Right lung (tissue), 2 donors: ENCODE measurements at regions not wholly inside any gene's neighbourhood (a gene's known extent, or its start where the extent isn't known, plus 50 kb on each side); places are given as distances from the start of the nearest gene placed in this dataset.
"Not testable (repeated sequence)": the region's sequence is repeated elsewhere in the genome, so short reads cannot be mapped to it uniquely, and the experiment has no call there.

Source experiments
- DNase-seq, 2 donors: peaks; one replicate each; pipeline ENCODE4 v3.0.0-alpha.2; 2013

DNA sequence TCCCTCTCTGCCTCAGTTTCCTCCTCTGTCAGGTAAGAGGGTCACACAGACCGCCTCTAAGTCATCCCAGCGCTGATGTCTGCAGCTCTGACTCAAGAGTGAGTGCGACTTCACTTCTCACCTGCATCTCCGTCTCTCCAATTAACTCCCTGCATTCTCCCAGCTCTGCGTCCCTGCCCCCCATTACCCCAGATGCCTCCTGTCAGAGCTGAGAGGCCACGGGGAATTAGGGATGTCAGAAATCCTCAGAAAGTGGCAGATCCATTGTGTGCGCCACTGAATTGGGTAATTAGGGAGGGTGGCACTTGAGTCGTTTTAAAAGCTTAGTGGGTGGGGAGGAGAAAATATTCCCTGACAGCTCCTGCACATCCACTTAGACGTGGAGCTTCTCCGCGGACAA lies 885.4 kb upstream of the EEF2KMT start:
- no peak for DNase-seq

DNA sequence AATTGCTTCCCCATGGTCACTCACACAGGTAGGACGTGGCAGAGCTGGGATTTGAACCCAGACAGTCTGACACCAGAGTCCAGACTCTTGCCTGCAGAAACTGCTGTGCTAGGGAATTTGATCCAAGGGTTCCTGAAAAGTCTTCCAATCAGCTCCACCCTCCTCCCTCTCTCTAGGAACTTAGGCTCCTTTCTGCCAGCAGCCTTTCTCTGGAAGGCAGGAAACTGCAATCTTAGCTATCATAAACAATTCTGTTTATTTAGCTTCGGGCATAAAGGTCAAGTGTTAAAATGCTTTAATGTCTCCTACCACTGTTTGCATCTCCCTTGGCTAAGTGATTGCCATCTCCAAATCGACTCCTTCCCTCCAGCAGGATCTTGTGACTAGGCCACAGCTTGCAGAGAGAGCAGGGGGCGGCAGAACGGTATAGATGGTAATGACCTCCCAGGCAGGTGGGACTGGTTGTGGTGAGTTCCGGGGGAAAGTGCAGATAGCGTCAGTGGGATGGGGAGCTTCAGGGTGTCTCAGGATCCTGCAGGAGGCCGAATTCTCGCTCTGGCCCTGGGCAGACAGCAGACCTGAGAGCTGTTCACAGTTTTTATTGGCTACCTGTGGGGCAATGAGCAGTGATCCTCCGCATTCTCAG lies 882.4 kb upstream of the EEF2KMT start:
- no peak for DNase-seq

DNA sequence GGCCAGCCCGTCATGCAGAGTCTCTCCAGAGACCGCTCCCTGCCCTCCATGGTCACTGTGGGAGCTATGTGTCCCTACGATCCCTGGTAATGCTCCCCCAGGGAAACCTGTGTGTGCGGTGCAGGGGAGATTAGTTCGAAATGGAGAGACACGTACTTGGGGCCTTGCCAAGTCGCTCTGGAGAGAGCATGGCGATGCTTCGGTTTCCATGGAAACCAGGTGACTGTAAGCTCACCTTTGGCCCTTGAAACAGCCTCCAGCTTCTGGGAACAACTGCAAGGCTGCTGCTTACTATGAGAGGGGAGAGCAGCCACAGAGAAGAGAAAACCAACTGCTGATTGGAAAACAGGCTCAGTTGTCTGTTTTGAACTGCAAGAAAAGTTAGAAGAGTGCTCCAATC lies 879.7 kb upstream of the EEF2KMT start:
- DNase-seq = no peak

DNA sequence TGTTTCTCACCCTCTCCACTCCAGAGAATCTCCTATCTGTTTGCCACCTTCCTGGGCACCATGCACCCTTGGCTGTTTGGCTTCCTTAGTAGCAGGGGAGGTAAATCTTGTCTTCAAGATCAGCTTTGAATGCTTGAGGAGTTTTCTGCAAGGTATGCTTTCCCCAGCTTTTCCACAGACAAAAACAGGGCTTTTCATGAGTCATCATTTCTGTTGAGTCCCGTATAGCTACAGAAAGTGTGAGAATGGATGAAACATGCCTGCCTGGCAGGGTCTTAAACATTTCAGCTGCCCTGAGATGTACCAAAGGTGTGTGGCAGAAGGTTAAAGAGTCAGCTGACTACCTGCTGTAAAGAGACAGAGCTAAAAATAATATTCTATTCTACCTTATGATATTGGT lies 875.2 kb upstream of the EEF2KMT start:
- no peak for DNase-seq

DNA sequence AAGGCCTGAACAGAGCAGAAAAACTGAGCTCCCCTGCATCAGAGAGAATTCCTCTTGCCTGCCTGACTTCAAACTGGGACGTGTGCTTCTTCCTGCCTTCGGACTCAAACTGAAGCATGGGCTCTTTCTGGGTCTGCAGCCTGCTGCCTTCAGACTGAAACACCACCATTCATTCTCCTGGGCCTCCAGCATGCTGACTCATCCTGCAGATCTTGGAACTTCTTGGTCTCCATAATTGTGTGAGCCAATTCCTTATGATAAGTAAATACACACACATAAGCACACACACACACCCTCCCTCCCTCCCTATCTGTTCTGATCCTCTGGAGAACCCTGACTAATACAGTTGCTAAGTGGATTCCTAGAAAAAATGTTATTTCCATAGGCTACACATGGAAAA lies 874.3 kb upstream of the EEF2KMT start:
- no peak for DNase-seq

DNA sequence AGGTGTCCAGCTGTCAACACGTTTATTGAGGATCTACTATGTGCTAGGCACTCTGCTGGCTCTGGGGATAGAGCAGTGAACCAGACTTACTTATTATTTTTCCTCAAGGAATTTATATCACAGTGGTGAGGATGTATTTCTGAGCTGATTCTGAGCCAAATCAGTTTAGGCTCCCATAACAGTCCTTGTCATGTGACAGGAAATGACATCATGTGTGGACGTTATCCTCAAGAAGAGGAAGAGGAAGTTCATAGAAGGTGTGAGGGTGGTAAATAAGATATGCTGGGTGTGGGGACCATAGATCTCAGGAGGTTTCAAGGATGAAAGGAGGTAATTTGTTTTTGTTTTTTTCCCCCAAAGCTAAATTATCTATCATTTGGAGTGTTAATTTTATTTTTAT lies 873.5 kb upstream of the EEF2KMT start:
- DNase-seq = no peak

DNA sequence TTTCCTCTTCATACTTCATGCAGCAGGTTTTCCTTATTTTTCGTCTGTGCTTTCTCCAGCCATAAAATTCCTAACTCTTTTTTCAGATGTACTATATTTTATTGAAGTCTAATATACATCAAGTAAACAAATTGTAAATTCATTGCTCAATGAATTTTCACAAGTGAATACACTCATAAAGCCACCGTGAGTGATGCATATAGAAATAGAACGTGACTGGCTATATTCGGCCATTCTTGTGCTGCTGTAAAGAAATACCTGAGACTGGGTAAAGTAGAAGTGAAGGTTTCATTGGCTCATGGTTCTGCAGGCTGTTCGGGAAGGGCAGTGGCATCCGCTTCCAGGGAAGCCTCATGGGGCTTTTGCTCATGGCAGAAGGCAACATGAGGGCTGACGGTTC lies 868.4 kb upstream of the EEF2KMT start:
- no peak for DNase-seq

DNA sequence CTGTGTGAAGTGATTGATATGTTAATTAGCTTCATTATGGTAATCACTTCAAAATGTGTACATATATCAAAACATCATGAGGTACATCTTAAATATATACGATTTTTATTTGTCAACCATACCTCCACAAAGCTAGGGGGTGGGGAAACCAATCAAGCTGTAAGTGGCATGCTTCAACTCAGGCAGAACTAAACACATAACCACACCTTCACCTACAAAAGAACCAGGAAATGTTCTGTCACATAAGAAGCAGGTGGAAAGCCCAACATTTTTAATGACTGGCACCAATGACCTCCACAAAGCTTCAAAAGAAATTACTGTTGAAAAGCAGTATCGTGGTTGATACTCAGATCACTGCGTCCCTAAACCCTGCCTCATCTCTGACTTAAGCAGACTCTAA lies 867.7 kb upstream of the EEF2KMT start:
- no peak for DNase-seq

DNA sequence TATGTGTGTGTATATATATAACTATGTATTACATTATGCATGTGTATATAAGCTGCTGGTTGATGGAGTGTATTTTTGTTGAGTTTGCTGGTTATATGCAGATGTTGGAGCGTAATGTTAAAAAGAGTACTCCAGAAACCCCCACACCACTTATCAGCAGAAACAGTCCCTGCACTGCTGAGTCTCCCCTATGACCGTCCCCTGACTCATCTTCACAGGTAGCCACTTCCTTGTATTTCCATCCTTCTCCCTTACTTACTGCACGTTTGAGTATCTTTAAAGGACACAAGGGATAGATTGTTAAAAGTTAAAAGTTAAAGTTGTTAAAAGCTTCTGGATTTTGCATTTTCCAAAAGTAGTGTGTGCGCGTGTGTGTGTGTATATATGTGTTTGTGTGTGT lies 853.9 kb upstream of the EEF2KMT start:
- no peak for DNase-seq

DNA sequence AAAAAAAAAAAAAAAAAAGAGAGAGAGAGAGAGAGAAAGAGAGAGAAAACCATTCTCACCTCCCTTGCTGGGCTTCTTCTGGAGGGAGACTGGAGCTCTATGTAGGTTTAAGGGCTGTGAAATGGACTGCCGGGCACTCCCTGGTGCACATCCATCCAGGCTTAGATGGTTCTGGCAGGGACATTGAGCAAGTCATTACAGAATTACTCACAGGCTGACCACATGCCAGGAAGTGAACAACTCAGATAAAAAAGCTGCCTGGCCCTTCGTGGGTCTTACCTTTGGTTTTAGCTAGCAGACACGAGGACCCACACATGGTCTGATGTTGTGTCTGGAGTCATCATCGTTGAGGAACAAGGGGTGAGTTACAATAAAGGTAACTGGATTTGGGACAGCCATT lies 847.4 kb upstream of the EEF2KMT start:
- DNase-seq = no peak

DNA sequence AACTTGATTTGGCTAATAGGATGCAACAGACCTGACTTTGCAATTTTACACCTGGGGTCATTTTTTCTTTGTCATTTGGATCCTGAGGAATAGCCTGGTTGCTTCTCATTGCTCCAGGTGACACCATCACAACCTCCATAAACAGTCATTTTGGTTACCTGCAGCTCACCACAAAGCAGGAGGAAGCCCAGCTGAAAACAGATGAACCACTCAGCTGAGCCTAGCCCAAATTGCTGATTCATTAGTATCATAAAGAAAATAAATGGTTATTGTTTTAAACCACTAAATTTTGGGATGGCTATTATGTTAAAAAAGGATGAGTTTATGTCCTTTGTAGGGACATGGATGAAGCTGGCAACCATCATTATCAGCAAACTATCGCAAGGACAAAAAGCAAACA lies 841.0 kb upstream of the EEF2KMT start:
- no peak for DNase-seq

DNA sequence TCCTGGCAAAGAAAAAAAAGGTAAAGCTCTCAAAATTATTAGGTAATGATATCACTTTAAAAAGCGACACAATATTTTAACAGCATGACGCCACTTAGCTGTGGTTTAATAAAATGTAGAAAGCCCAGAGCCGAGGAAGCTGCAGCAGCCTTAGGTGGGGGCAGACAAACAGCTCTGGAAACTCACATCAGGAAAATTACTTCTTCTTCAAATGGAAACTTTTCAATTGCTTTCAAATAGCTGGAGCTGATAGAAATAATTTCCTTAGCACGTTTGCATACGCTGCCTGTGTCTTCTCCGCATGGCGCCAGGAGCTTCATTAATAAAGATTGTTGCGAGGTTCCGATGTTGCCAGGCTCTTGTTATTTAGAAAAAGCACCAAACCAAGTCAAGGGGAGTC lies 835.3 kb upstream of the EEF2KMT start:
- no peak for DNase-seq

DNA sequence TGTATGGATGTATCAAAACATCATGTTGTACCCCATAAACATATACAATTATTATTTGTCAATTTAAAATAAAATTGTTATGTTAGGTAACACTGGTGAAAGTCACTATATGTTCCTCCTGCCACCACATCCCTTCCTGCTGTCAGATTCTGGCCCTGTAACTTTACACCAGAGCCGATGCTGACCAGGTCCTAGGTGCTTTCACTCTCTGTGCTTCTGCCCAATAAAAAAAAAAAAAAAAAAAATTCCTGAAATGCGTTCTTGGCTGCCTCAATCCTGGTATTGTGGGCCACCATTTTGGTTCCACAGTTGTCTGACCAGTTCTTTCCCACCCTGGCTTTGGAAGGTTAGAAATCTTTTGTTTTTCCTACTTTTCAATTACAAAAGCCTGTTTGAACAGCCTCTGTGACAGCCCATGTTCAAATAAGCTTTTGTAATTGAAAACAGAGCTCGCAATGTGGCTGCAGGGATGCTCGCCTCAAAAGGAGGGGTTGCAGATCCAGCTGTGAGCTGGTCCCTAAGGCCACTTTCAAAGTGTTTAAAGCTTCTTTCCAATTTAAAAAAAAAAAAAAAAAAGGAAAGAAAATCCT lies 831.0 kb upstream of the EEF2KMT start:
- no peak for DNase-seq

DNA sequence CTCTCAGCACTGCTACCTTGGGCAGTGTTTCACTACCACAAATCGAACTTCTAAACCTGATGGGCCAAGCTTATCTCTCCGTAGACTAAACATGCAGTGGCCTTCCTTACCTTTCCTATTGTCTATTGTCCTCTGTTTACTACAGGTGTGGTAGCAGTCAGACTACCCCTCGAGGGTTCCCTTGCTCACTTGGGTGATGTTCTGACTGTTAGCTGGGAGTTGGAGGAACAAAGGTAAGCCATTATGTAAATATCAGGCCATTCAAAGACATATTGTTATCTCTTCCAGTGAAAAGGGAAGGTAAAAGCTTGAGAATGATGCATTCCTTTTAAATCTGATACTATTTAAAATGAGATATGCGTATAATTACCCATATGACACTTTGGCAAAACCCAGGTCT lies 828.3 kb upstream of the EEF2KMT start:
- no peak for DNase-seq

DNA sequence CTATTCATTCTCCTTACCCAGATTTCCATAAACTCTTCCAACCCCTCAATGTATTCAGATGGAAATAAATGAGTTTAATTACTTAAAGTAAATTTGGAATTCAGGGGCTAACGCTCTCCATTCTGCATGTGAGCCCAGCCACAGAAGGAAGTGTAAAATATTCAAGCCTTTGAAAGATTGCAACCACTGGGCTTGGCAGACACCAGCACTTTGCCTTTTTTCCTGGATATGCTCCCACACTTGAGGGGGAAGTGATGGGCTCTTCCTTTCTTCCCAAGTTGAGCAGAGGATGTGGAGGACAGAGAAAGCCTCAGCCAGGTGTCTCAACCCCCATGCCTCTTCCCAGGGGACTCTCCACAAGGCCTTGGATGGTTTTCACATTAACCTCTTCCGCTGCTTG lies 825.1 kb upstream of the EEF2KMT start:
- no peak for DNase-seq

DNA sequence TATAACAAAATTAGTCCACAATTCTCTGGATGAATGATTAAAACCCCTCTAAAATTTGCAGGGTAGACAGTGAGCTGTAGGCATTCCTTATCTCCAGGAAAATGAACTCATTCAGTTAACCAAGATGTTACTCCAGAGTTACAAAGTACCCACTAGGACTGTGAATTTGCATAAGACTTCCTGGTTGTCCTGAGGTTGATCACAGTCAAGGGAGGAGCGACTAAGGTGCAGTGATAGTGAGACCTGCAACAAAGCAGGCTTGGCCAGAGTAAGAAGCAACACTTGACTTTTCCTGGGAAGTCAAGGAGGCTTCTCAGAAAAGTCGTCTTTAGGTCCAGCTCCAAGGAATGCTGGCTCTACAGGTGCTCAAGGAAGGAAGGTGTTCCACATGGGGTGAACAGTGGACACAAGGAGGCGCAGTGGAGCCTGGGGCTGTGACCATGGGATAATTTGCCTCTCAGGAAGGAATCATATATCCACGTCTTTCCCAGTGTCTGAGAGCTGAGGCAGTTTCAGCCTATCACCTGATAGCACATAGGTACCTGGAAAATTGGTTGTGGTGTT lies 821.1 kb upstream of the EEF2KMT start:
- no peak for DNase-seq

DNA sequence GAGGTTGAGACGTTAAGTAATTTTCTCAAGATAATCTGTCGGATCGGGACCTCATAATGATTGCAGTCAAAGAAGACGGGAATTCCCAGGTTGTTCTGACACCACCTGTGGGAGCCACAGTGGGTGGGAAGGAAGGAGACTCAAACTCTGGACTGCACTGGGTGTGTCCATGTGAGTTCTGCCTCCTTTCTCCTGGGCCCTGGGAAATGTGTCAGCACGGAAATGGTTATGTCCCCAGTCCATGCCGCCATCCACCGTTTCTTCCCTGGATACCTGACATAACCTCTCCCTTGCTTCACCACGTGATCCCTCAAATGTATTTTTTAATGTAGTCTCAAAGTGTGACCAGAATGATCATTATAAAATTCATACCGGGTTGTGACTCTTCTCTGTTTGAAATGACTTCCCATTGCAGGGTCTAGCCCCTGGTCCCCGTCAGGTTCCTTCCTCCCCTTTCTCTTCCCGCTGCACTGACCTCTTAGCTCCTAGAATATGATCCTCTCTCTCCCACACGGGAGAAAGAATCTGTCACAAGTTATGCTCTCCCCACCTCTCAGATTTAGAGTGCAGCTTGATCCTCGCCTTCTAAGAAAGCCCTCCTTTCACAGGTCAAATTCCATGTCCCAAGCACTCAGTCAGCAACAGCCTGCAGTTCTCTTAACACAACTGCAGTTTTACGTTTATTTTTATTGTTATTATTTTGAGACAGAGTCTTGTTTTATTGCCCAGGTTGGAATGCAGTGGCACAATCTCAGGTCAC lies 820.0 kb upstream of the EEF2KMT start:
- DNase-seq = no peak

DNA sequence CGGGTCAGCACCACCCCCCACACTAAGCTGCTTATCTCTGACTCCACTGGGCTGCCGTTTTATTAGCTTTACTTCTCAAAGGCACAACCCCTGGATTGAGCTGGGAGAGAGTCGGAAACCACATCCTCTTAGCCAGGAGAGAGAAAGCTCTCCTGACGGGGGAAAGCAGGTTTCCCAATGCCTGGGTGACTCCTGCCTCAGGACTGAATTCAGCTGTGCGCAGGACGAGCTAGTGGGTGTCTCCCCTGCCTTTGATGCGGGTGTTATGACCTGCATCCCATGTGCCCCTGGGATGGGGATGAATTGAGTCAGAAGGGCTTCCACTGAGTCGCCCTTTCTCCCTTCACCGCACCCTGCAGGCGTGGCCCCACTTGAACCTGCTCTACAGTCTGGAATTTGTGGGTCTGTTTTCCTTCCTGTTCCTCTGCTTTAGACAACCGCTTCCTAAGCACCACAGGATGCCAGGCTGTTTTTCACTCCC lies 819.2 kb upstream of the EEF2KMT start:
- DNase-seq = no peak

DNA sequence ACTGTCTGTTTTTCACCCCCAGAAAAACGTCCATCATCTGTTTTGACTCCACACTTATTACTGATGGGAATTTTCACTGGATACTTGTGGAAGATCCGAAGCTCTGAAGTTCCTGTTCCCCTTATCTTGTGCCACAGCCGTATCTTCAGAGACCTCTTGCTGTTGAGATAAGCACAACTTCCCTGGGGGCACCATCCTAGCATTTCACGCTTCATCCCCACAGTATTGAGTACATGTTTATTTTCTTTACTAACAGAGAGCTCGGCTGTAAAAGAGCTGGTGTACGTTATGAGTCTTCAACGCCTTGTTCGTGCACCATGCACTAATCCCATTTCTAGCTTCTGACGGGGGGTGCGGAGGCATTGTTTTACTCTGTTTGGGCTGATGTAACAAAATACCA lies 813.6 kb upstream of the EEF2KMT start:
- DNase-seq = no peak

DNA sequence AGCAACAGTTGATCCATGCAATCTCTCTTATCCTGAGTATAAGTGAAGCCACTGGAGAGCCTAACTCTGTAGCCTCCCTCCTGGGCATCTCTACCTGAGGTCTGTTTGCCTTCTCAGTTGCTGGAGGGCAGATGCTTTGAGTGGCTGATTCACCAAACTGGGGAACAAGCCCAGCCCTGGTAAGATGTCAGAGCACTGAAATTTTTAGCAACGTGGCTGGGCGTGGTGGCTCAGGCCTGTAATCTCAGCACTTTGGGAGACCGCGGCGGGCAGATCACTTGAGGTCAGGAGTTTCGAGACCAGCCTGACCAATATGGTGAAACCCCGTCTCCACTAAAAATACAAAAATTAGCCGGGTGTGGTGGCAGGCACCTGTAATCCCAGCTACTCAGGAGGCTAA lies 812.0 kb upstream of the EEF2KMT start:
- DNase-seq = not testable (repeated sequence)

DNA sequence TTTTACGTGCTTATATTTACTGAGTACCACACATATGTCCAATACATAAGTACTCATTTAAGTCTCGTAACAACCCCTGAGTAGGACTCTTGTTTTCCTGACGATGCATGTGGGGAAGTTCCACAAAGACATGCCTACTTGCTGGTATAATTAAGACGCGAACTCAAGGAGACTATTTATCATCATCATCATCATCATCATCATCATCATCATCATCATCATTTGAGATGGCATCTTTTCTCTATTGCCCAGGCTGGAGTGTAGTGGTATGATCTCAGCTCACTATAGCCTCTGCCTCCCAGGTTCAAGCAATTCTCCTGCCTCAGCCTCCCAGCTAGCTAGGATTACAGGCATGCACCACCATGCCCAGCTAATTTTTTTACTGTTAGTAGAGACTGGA lies 809.9 kb upstream of the EEF2KMT start:
- no peak for DNase-seq

DNA sequence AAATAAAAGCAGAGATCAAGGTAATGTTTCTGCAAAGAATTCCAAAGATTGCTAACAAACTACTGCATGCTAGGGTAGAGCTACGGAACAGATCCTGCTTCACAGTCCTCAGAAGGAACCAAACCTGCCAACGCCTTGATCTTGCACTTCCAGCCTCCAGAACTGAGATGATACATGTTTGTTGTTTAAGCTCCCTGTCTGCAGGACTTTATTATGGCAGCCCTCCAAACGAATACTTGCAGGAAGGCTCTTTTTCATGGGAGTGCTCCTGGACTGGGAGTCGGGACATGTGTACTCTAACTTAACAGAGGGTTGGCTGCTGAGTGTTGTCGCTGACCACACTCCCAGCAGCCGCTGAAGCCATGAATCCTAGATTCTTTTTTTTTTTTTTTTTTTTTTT lies 808.8 kb upstream of the EEF2KMT start:
- no peak for DNase-seq

DNA sequence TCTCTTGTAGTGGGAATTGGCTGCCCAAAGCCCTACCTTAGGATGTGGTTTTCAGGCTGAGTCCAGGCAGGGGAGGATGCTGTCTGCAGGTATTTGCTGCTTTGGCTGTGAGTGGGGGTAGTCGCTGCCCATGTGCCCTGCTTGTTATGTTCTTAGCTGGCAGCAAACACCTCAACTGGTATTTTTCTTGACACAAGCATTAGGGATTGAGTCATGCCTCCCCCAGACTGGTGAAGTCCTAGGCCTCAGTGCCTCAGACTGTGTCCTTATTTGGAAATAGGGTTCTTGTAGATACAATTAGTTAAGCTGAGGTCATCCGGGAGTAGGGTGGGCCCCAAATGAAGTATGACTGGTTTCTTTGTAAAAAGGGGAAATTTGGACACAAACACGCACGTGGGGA lies 808.3 kb upstream of the EEF2KMT start:
- no peak for DNase-seq
